ENCODE measurements at regions not wholly inside any gene's neighbourhood (a gene's known extent, or its start where the extent isn't known, plus 50 kb on each side); places are given as distances from the start of the nearest gene placed in this dataset.
A peak's percentile ranks its signal among the peaks of the same experiment; 100 is the strongest.

GRCh38 chr13:70612881-70613280 lies 504.6 kb upstream of the KLHL1 start:
- no peak for DNase-seq (ENCODE audit: low spot score)
- no peak overlapping the region for H3K4me2 ChIP-seq
- H3K9me2 ChIP-seq (replicated peaks; ENCODE audit: insufficient read depth) = no peaks in the 10 kb centered on the region
- WGBS (ENCODE audit: low lambda C conversion rate, missing lambda C conversion rate) = 88% methylated on average over 2 of the region's 2 CpGs
- no peaks in the 10 kb centered on the region for H3K36me3 ChIP-seq (replicated peaks; ENCODE audit: insufficient read depth, low read depth)
- no peak overlapping the region for H3K4me3 ChIP-seq
- no peaks in the 10 kb centered on the region for H4K20me1 ChIP-seq (ENCODE audit: insufficient read depth, poor library complexity, severe bottlenecking)
- H3K27me3 ChIP-seq = no peaks in the 10 kb centered on the region
- H3K27ac ChIP-seq = no peak overlapping the region
- H3K9me3 ChIP-seq (ENCODE audit: low read depth) = no peaks in the 10 kb centered on the region
- peak overlapping the region; percentile 37 for H2AFZ ChIP-seq
- H3K4me1 ChIP-seq (ENCODE audit: insufficient read depth) = no peaks in the 10 kb centered on the region
- H3K79me2 ChIP-seq = no peaks in the 10 kb centered on the region
- TF ChIP-seq CTCF (IDR thresholded peaks at IDR 0.05; ENCODE audit: poor library complexity) (no peak), EZH2phosphoT487 (IDR thresholded peaks at IDR 0.05; ENCODE audit: low read depth, severe bottlenecking, unreplicated experiment) (no peak)

GRCh38 chr13:70604448-70604847 lies 496.2 kb upstream of the KLHL1 start:
- TF ChIP-seq EZH2phosphoT487 (IDR thresholded peaks at IDR 0.05; ENCODE audit: low read depth, severe bottlenecking, unreplicated experiment) (no peak), CTCF (IDR thresholded peaks at IDR 0.05; ENCODE audit: poor library complexity) (no peak), EZH2 (IDR thresholded peaks at IDR 0.05; ENCODE audit: borderline replicate concordance) (no peak)
- WGBS (ENCODE audit: low lambda C conversion rate, missing lambda C conversion rate) = 37% methylated on average over 4 of the region's 4 CpGs
- no peaks in the 10 kb centered on the region for H3K9me2 ChIP-seq (replicated peaks; ENCODE audit: insufficient read depth)
- no peak overlapping the region for H3K4me2 ChIP-seq
- H3K27ac ChIP-seq = no peak overlapping the region
- H3K4me1 ChIP-seq (ENCODE audit: insufficient read depth) = no peaks in the 10 kb centered on the region
- H3K4me3 ChIP-seq = no peak overlapping the region
- H3K9me3 ChIP-seq (ENCODE audit: low read depth) = no peaks in the 10 kb centered on the region
- H3K79me2 ChIP-seq = no peaks in the 10 kb centered on the region
- H3K27me3 ChIP-seq = no peaks in the 10 kb centered on the region
- DNase-seq (ENCODE audit: low spot score) = no peak
- peak overlapping the region; percentile 19 for H2AFZ ChIP-seq
- H4K20me1 ChIP-seq (ENCODE audit: insufficient read depth, poor library complexity, severe bottlenecking) = no peaks in the 10 kb centered on the region
- no peaks in the 10 kb centered on the region for H3K36me3 ChIP-seq (replicated peaks; ENCODE audit: insufficient read depth, low read depth)

- Histone ChIP-seq H3K79me2 (no peaks in the 10 kb centered on the region), H3K4me1 (ENCODE audit: insufficient read depth) (no peaks in the 10 kb centered on the region), H3K27ac (no peak overlapping the region), H3K36me3 (replicated peaks; ENCODE audit: insufficient read depth, low read depth) (no peaks in the 10 kb centered on the region), H4K20me1 (ENCODE audit: insufficient read depth, poor library complexity, severe bottlenecking) (no peaks in the 10 kb centered on the region), H3K4me2 (no peak overlapping the region), H3K9me2 (replicated peaks; ENCODE audit: insufficient read depth) (no peaks in the 10 kb centered on the region), H3K4me3 (no peak overlapping the region), H3K27me3 (no peaks in the 10 kb centered on the region), H3K9me3 (ENCODE audit: low read depth) (no peaks in the 10 kb centered on the region), H2AFZ (no peak overlapping the region)
- DNase-seq (ENCODE audit: low spot score) = no peak
- no peak for TF ChIP-seq EZH2 (IDR thresholded peaks at IDR 0.05; ENCODE audit: borderline replicate concordance)
- TF ChIP-seq EZH2phosphoT487 (IDR thresholded peaks at IDR 0.05; ENCODE audit: low read depth, severe bottlenecking, unreplicated experiment) = no peak
- no peak for TF ChIP-seq CTCF (IDR thresholded peaks at IDR 0.05; ENCODE audit: poor library complexity)
- WGBS (ENCODE audit: low lambda C conversion rate, missing lambda C conversion rate) = 58% methylated on average over 3 of the region's 3 CpGs
Measured at GRCh38 chr13:70593716-70594115, 485.5 kb upstream of the KLHL1 start.

- DNase-seq (ENCODE audit: low spot score) = no peak
- Histone ChIP-seq H4K20me1 (ENCODE audit: insufficient read depth, poor library complexity, severe bottlenecking) (no peaks in the 10 kb centered on the region), H3K36me3 (replicated peaks; ENCODE audit: insufficient read depth, low read depth) (no peaks in the 10 kb centered on the region), H2AFZ (no peak overlapping the region), H3K9me2 (replicated peaks; ENCODE audit: insufficient read depth) (no peaks in the 10 kb centered on the region), H3K79me2 (no peaks in the 10 kb centered on the region), H3K9me3 (ENCODE audit: low read depth) (no peaks in the 10 kb centered on the region), H3K4me2 (no peak overlapping the region), H3K4me3 (no peak overlapping the region), H3K4me1 (ENCODE audit: insufficient read depth) (no peaks in the 10 kb centered on the region), H3K27me3 (no peaks in the 10 kb centered on the region), H3K27ac (no peak overlapping the region)
- WGBS (ENCODE audit: low lambda C conversion rate, missing lambda C conversion rate) = 94% methylated on average over 4 of the region's 4 CpGs
- TF ChIP-seq EZH2 (IDR thresholded peaks at IDR 0.05; ENCODE audit: borderline replicate concordance) (no peak), EZH2phosphoT487 (IDR thresholded peaks at IDR 0.05; ENCODE audit: low read depth, severe bottlenecking, unreplicated experiment) (no peak)
Measured at GRCh38 chr13:70585109-70585508, 476.9 kb upstream of the KLHL1 start.

All from hepatocyte (in vitro differentiated cells).